Neural progenitor cell (in vitro differentiated cells): ENCODE measurements at regions not wholly inside any gene's neighbourhood (a gene's known extent, or its start where the extent isn't known, plus 50 kb on each side); places are given as distances from the start of the nearest gene placed in this dataset.

Experiments
- DNase-seq: peaks from one replicate; pipeline ENCODE4 v3.0.0-alpha.2; 2016; ENCODE audit warnings: low spot score
- H2AFZ ChIP-seq: fragments of 200-600 bp; sonication (generic); replicated peaks from 2 replicates; pipeline ENCODE4 v1.6.1; 2016; ENCODE audit warnings: antibody characterized with exemption
- H3F3A ChIP-seq: fragments of 200-600 bp; sonication (generic); 2 replicates; pipeline ENCODE4 v1.6.1; 2016; ENCODE audit warnings: antibody characterized with exemption, low read depth
- H3K27ac ChIP-seq: fragments of 200-600 bp; sonication (generic); 2 replicates; pipeline ENCODE4 v1.5.1; 2016; ENCODE audit warnings: mild to moderate bottlenecking
- H3K27me3 ChIP-seq: fragments of 200-600 bp; sonication (generic); 2 replicates; pipeline ENCODE4 v1.6.1; 2016; ENCODE audit warnings: mild to moderate bottlenecking, moderate library complexity
- H3K36me3 ChIP-seq: fragments of 200-600 bp; sonication (generic); 2 replicates; pipeline ENCODE4 v1.5.1; 2016
- H3K4me1 ChIP-seq: fragments of 200-600 bp; sonication (generic); 2 replicates; pipeline ENCODE4 v1.6.1; 2016; ENCODE audit warnings: mixed run types
- H3K4me2 ChIP-seq: fragments of 200-600 bp; sonication (generic); 2 replicates; pipeline ENCODE4 v1.6.1; 2016
- H3K4me3 ChIP-seq: fragments of 200-600 bp; sonication (generic); 2 replicates; pipeline ENCODE4 v1.5.1; 2016
- H3K79me2 ChIP-seq: fragments of 200-600 bp; sonication (generic); 2 replicates; pipeline ENCODE4 v1.6.1; 2016; ENCODE audit warnings: low read depth
- H3K9ac ChIP-seq: fragments of 200-600 bp; sonication (generic); 2 replicates; pipeline ENCODE4 v1.6.1; 2016
- H3K9me3 ChIP-seq: fragments of 200-600 bp; sonication (generic); 2 replicates; pipeline ENCODE4 v1.5.1; 2016; ENCODE audit warnings: low read depth
- H4K20me1 ChIP-seq: fragments of 200-600 bp; sonication (generic); 2 replicates; pipeline ENCODE4 v1.6.1; 2016; ENCODE audit warnings: low read depth
- H3K27ac Mint-ChIP-seq: 3 replicates; pipeline ENCODE4 v1.8.0; 2021; ENCODE audit warnings: mixed read lengths
- H3K27me3 Mint-ChIP-seq: 2 replicates; pipeline ENCODE4 v1.8.0; 2022; ENCODE audit warnings: low read depth, mild to moderate bottlenecking, inconsistent platforms, moderate library complexity, mixed read lengths; ENCODE audit not compliant: insufficient read depth
- H3K36me3 Mint-ChIP-seq: 3 replicates; pipeline ENCODE4 v1.8.0; 2021; ENCODE audit warnings: mixed read lengths
- H3K4me1 Mint-ChIP-seq: 3 replicates; pipeline ENCODE4 v1.8.0; 2021; ENCODE audit warnings: mixed read lengths
- H3K4me3 Mint-ChIP-seq: 3 replicates; pipeline ENCODE4 v1.8.0; 2021; ENCODE audit warnings: mild to moderate bottlenecking, moderate library complexity, mixed read lengths
- H3K9me3 Mint-ChIP-seq: 3 replicates; pipeline ENCODE4 v1.8.0; 2020; ENCODE audit warnings: mixed read lengths
- EZH2 ChIP-seq: fragments of 200-600 bp; sonication (generic); IDR thresholded peaks from 2 replicates; pipeline ENCODE4 v1.6.1; 2017; ENCODE audit warnings: antibody characterized with exemption, mild to moderate bottlenecking, moderate library complexity
- EZH2phosphoT487 ChIP-seq: fragments of 200-600 bp; sonication (generic); IDR thresholded peaks from 2 replicates; pipeline ENCODE4 v1.6.1; 2017; ENCODE audit warnings: antibody characterized with exemption
- TF ChIP-seq, protein P1 (sequence below): fragments of 200-600 bp; sonication (generic); IDR thresholded peaks from 2 replicates; pipeline ENCODE4 v1.5.1; 2017; ENCODE audit warnings: antibody characterized with exemption, mild to moderate bottlenecking

GRCh38 chr1:229093238-229093540 lies 177.7 kb upstream of the RAB4A start:
- Histone ChIP-seq H3K4me2 (no peak overlapping the region), H3K79me2 (no peaks in the 10 kb centered on the region), H3K27me3 (no peaks in the 10 kb centered on the region), H3F3A (peaks cover 17% of the 10 kb centered on the region), H3K9me3 (peaks cover 4% of the 10 kb centered on the region), H2AFZ (no peak overlapping the region), H3K9ac (no peak overlapping the region), H3K27ac (no peak overlapping the region), H3K36me3 (no peaks in the 10 kb centered on the region), H3K4me1 (peaks cover 30% of the 10 kb centered on the region), H4K20me1 (no peaks in the 10 kb centered on the region), H3K4me3 (no peak overlapping the region)
- H3K4me3 Mint-ChIP-seq = no peak overlapping the region
- peaks cover 11% of the 10 kb centered on the region for H3K9me3 Mint-ChIP-seq
- H3K27ac Mint-ChIP-seq = no peak overlapping the region
- DNase-seq = no peak
- H3K4me1 Mint-ChIP-seq = peaks cover 39% of the 10 kb centered on the region
- H3K36me3 Mint-ChIP-seq = no peaks in the 10 kb centered on the region
- H3K27me3 Mint-ChIP-seq = peaks cover 10% of the 10 kb centered on the region
- TF ChIP-seq EZH2 = no peak
- TF ChIP-seq EZH2phosphoT487 = no peak
- TF ChIP-seq, protein P1, sequence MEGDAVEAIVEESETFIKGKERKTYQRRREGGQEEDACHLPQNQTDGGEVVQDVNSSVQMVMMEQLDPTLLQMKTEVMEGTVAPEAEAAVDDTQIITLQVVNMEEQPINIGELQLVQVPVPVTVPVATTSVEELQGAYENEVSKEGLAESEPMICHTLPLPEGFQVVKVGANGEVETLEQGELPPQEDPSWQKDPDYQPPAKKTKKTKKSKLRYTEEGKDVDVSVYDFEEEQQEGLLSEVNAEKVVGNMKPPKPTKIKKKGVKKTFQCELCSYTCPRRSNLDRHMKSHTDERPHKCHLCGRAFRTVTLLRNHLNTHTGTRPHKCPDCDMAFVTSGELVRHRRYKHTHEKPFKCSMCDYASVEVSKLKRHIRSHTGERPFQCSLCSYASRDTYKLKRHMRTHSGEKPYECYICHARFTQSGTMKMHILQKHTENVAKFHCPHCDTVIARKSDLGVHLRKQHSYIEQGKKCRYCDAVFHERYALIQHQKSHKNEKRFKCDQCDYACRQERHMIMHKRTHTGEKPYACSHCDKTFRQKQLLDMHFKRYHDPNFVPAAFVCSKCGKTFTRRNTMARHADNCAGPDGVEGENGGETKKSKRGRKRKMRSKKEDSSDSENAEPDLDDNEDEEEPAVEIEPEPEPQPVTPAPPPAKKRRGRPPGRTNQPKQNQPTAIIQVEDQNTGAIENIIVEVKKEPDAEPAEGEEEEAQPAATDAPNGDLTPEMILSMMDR = no peak

DNA sequence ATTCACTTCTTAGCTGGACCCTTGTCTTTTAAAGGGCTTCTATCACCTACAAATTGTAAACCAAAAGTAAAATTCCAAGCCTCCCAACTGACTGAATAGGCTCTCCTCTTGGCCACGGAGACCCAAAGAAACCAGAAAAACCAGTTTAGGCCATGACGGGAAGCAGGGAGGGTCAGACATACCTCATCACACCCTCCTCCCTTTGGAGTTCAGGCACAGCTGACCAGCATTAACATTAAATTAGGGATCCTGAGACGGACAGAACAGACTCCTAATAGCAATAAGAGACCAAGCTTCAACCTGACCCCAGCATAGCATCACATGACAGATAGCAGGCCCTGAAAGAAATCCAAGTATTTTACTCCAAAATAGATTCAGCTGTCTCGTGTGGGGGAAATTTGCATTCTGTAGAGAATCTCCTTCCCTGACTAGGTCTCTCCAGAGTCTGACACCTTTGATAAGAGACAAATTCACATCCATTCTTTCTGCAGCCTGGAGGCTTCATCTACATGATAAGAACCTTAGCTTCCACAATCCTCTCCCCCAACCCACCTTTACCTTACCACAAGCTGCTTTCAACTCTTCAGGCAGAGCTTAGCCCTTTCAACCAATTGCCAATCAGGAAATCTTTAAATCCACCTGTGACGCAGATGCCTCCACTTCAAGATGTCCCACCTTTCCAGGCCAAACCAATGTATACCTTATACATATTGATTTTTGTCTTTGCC lies 177.1 kb upstream of the RAB4A start:
- H3K9me3 ChIP-seq = peaks cover 4% of the 10 kb centered on the region
- peaks cover 17% of the 10 kb centered on the region for H3F3A ChIP-seq
- H4K20me1 ChIP-seq = no peaks in the 10 kb centered on the region
- H3K36me3 ChIP-seq = no peaks in the 10 kb centered on the region
- H3K27ac ChIP-seq = no peak overlapping the region
- Mint-ChIP-seq H3K9me3 (peaks cover 11% of the 10 kb centered on the region), H3K27me3 (peaks cover 10% of the 10 kb centered on the region), H3K36me3 (no peaks in the 10 kb centered on the region), H3K4me3 (no peak overlapping the region), H3K4me1 (peaks cover 36% of the 10 kb centered on the region), H3K27ac (peak overlapping the region; percentile 17)
- no peak overlapping the region for H3K4me2 ChIP-seq
- no peak overlapping the region for H2AFZ ChIP-seq
- TF ChIP-seq EZH2 (no peak), EZH2phosphoT487 (no peak)
- TF ChIP-seq, protein P1 = no peak
- no peak overlapping the region for H3K4me3 ChIP-seq
- no peak overlapping the region for H3K9ac ChIP-seq
- no peaks in the 10 kb centered on the region for H3K27me3 ChIP-seq
- DNase-seq = no peak
- H3K79me2 ChIP-seq = no peaks in the 10 kb centered on the region
- peaks cover 30% of the 10 kb centered on the region for H3K4me1 ChIP-seq

- Mint-ChIP-seq H3K27ac (no peak overlapping the region), H3K9me3 (peaks cover 11% of the 10 kb centered on the region), H3K4me3 (no peak overlapping the region), H3K36me3 (no peaks in the 10 kb centered on the region), H3K4me1 (peaks cover 29% of the 10 kb centered on the region), H3K27me3 (peaks cover 11% of the 10 kb centered on the region)
- no peaks in the 10 kb centered on the region for H4K20me1 ChIP-seq
- peaks cover 4% of the 10 kb centered on the region for H3K9me3 ChIP-seq
- no peak overlapping the region for H2AFZ ChIP-seq
- no peak overlapping the region for H3K4me3 ChIP-seq
- no peaks in the 10 kb centered on the region for H3K79me2 ChIP-seq
- H3K36me3 ChIP-seq = no peaks in the 10 kb centered on the region
- H3K9ac ChIP-seq = no peak overlapping the region
- no peak for TF ChIP-seq EZH2phosphoT487
- TF ChIP-seq, protein P1 = no peak
- TF ChIP-seq EZH2 = no peak
- no peak overlapping the region for H3K4me2 ChIP-seq
- no peaks in the 10 kb centered on the region for H3K27me3 ChIP-seq
- H3K27ac ChIP-seq = no peak overlapping the region
- peaks cover 17% of the 10 kb centered on the region for H3F3A ChIP-seq
- peaks cover 24% of the 10 kb centered on the region for H3K4me1 ChIP-seq
- no peak for DNase-seq
Observed at GRCh38 chr1:229094476-229095311, 176.2 kb upstream of the RAB4A start.
